ENCODE measurements at regions not wholly inside any gene's neighbourhood (a gene's known extent, or its start where the extent isn't known, plus 50 kb on each side); places are given as distances from the start of the nearest gene placed in this dataset.

GRCh38 chr10:62917475-62918238 lies 101.5 kb upstream of the EGR2 start:
- TF ChIP-seq CTCF (IDR thresholded peaks at IDR 0.05; ENCODE audit: low read depth, low read length): no peak
- TF ChIP-seq MYC (IDR thresholded peaks at IDR 0.05; ENCODE audit: low read depth, low read length): no peak
- TF ChIP-seq POLR2A (IDR thresholded peaks at IDR 0.05; ENCODE audit: extremely low read depth, insufficient read length): no peak
- TF ChIP-seq MAX (IDR thresholded peaks at IDR 0.05; ENCODE audit: low read depth, low read length): no peak
- DNase-seq (ENCODE audit: low read depth): no peak

GRCh38 chr10:62916141-62916603 lies 100.0 kb upstream of the EGR2 start:
- TF ChIP-seq MYC (IDR thresholded peaks at IDR 0.05; ENCODE audit: low read depth, low read length) (no peak), MAX (IDR thresholded peaks at IDR 0.05; ENCODE audit: low read depth, low read length) (no peak)

More at GRCh38 chr10:62917475-62918238, 101.5 kb upstream of the EGR2 start:
- no peak overlapping the region for H3K4me3 ChIP-seq (ENCODE audit: low read depth, low read length)

GRCh38 chr10:62915158-62915557 lies 99.0 kb upstream of the EGR2 start:
- no peak overlapping the region for H3K4me3 ChIP-seq (ENCODE audit: low read depth, low read length)
- TF ChIP-seq CTCF (IDR thresholded peaks at IDR 0.05; ENCODE audit: low read depth, low read length) (no peak), MAX (IDR thresholded peaks at IDR 0.05; ENCODE audit: low read depth, low read length) (no peak), MYC (IDR thresholded peaks at IDR 0.05; ENCODE audit: low read depth, low read length) (no peak), POLR2A (IDR thresholded peaks at IDR 0.05; ENCODE audit: extremely low read depth, insufficient read length) (no peak)
- DNase-seq (ENCODE audit: low read depth): no peak

More at GRCh38 chr10:62916141-62916603, 100.0 kb upstream of the EGR2 start:
- H3K4me3 ChIP-seq (ENCODE audit: low read depth, low read length): no peak overlapping the region
- no peak for DNase-seq (ENCODE audit: low read depth)

- TF ChIP-seq MAX (IDR thresholded peaks at IDR 0.05; ENCODE audit: low read depth, low read length) (no peak), POLR2A (IDR thresholded peaks at IDR 0.05; ENCODE audit: extremely low read depth, insufficient read length) (no peak), MYC (IDR thresholded peaks at IDR 0.05; ENCODE audit: low read depth, low read length) (no peak), CTCF (IDR thresholded peaks at IDR 0.05; ENCODE audit: low read depth, low read length) (no peak)
- H3K4me3 ChIP-seq (ENCODE audit: low read depth, low read length): no peak overlapping the region
- DNase-seq (ENCODE audit: low read depth): no peak
These were observed 95.9 kb upstream of the EGR2 start for GRCh38 chr10:62912086-62912485.

- no peak for DNase-seq (ENCODE audit: low read depth)
- no peak for TF ChIP-seq MAX (IDR thresholded peaks at IDR 0.05; ENCODE audit: low read depth, low read length)
- no peak for TF ChIP-seq MYC (IDR thresholded peaks at IDR 0.05; ENCODE audit: low read depth, low read length)
- no peak for TF ChIP-seq CTCF (IDR thresholded peaks at IDR 0.05; ENCODE audit: low read depth, low read length)
- TF ChIP-seq POLR2A (IDR thresholded peaks at IDR 0.05; ENCODE audit: extremely low read depth, insufficient read length): no peak
- H3K4me3 ChIP-seq (ENCODE audit: low read depth, low read length): no peak overlapping the region
These were observed 95.2 kb upstream of the EGR2 start for GRCh38 chr10:62911210-62911963.

Measured in NB4 (cell line).